ENCODE measurements at regions not wholly inside any gene's neighbourhood (a gene's known extent, or its start where the extent isn't known, plus 50 kb on each side); places are given as distances from the start of the nearest gene placed in this dataset.

DNA sequence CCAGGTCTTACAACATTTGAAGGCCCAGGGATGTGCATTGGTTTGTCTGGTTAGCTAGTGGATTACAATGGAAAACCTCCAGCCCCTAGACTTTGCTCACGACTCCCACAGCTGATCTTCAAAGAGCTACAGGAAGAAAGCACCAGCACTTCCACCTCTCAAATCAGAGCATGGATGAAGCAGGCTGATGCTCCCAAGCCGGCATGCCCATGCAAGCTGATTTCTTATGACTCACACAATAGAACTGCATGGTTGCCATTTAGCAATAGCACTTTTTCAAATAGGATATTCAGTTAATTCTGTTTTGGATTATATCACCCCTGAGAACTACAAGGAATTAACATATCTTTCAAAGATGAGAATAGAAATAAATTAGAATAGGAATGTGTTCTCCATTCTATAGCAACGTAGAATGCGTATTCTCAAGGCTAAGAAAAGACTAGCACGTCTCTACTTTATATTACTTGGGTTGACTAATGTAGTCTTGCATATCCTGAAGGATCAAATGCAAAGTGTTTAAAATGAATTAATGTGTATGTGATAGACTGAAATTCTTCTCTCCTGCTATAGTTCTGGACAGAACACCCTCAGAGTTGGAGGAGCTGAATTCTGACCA lies 292.4 kb downstream of the TRIB2 start (continued):
- TF ChIP-seq, protein P1, sequence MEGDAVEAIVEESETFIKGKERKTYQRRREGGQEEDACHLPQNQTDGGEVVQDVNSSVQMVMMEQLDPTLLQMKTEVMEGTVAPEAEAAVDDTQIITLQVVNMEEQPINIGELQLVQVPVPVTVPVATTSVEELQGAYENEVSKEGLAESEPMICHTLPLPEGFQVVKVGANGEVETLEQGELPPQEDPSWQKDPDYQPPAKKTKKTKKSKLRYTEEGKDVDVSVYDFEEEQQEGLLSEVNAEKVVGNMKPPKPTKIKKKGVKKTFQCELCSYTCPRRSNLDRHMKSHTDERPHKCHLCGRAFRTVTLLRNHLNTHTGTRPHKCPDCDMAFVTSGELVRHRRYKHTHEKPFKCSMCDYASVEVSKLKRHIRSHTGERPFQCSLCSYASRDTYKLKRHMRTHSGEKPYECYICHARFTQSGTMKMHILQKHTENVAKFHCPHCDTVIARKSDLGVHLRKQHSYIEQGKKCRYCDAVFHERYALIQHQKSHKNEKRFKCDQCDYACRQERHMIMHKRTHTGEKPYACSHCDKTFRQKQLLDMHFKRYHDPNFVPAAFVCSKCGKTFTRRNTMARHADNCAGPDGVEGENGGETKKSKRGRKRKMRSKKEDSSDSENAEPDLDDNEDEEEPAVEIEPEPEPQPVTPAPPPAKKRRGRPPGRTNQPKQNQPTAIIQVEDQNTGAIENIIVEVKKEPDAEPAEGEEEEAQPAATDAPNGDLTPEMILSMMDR (IDR thresholded peaks at IDR 0.05): no peak
- no peak for TF ChIP-seq TP53 (CRISPR knock-in tag; IDR thresholded peaks at IDR 0.05)

DNA sequence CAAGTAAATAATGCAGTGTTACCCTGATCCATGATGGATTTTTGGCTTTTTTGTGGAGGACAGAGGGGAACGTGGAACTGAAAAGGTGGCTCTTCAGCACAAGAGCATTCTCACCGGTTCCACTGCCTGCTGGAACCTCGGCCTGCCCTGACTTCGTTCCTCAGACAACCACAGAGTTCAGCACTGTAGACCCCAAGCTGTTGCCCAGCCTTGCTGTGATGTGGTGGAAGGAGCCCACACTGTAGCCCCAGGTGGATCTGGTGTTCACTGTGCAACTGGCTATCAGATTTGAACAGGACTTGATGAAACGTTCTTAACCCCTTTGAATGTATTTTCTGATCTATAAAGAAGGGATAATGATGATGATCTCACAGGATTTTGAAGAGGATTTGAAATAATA lies 293.5 kb downstream of the TRIB2 start:
- H3K9me3 Mint-ChIP-seq: no peaks in the 10 kb centered on the region
- POLR2A ChIA-PET: no interaction called here
- no peak overlapping the region for H3K27ac Mint-ChIP-seq
- no peaks in the 10 kb centered on the region for H3K36me3 Mint-ChIP-seq
- no peak for ATAC-seq
- CTCF ChIA-PET: no interaction called here
- peaks cover 25% of the 10 kb centered on the region for H3K4me1 Mint-ChIP-seq
- DNase-seq (ENCODE audit: low spot score): no peak
- TF ChIP-seq MYBL2 (CRISPR knock-in tag; IDR thresholded peaks at IDR 0.05) (no peak), PRRX2 (CRISPR knock-in tag; IDR thresholded peaks at IDR 0.05) (no peak), IRF2 (CRISPR knock-in tag; IDR thresholded peaks at IDR 0.05; ENCODE audit: borderline replicate concordance, low read depth) (no peak), TP53 (CRISPR knock-in tag; IDR thresholded peaks at IDR 0.05) (no peak), ZNF232 (CRISPR knock-in tag; IDR thresholded peaks at IDR 0.05) (no peak), NR3C1 (CRISPR knock-in tag; conservative IDR thresholded peaks at IDR 0.05; ENCODE audit: low read depth) (no peak), NFE2L1 (CRISPR knock-in tag; IDR thresholded peaks at IDR 0.05) (no peak), ETV6 (CRISPR knock-in tag; IDR thresholded peaks at IDR 0.05) (no peak), TEAD1 (CRISPR knock-in tag; IDR thresholded peaks at IDR 0.05) (no peak), NR2C2 (CRISPR knock-in tag; IDR thresholded peaks at IDR 0.05) (no peak)
- TF ChIP-seq, protein P2, sequence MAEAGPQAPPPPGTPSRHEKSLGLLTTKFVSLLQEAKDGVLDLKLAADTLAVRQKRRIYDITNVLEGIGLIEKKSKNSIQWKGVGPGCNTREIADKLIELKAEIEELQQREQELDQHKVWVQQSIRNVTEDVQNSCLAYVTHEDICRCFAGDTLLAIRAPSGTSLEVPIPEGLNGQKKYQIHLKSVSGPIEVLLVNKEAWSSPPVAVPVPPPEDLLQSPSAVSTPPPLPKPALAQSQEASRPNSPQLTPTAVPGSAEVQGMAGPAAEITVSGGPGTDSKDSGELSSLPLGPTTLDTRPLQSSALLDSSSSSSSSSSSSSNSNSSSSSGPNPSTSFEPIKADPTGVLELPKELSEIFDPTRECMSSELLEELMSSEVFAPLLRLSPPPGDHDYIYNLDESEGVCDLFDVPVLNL (CRISPR knock-in tag; IDR thresholded peaks at IDR 0.05; ENCODE audit: borderline replicate concordance, low read depth): no peak
- TF ChIP-seq, protein P3, sequence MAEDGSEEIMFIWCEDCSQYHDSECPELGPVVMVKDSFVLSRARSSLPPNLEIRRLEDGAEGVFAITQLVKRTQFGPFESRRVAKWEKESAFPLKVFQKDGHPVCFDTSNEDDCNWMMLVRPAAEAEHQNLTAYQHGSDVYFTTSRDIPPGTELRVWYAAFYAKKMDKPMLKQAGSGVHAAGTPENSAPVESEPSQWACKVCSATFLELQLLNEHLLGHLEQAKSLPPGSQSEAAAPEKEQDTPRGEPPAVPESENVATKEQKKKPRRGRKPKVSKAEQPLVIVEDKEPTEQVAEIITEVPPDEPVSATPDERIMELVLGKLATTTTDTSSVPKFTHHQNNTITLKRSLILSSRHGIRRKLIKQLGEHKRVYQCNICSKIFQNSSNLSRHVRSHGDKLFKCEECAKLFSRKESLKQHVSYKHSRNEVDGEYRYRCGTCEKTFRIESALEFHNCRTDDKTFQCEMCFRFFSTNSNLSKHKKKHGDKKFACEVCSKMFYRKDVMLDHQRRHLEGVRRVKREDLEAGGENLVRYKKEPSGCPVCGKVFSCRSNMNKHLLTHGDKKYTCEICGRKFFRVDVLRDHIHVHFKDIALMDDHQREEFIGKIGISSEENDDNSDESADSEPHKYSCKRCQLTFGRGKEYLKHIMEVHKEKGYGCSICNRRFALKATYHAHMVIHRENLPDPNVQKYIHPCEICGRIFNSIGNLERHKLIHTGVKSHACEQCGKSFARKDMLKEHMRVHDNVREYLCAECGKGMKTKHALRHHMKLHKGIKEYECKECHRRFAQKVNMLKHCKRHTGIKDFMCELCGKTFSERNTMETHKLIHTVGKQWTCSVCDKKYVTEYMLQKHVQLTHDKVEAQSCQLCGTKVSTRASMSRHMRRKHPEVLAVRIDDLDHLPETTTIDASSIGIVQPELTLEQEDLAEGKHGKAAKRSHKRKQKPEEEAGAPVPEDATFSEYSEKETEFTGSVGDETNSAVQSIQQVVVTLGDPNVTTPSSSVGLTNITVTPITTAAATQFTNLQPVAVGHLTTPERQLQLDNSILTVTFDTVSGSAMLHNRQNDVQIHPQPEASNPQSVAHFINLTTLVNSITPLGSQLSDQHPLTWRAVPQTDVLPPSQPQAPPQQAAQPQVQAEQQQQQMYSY (CRISPR knock-in tag; IDR thresholded peaks at IDR 0.05): no peak
- TF ChIP-seq, protein P4, sequence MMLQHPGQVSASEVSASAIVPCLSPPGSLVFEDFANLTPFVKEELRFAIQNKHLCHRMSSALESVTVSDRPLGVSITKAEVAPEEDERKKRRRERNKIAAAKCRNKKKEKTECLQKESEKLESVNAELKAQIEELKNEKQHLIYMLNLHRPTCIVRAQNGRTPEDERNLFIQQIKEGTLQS (CRISPR knock-in tag; conservative IDR thresholded peaks at IDR 0.05): no peak
- TF ChIP-seq, protein P5, sequence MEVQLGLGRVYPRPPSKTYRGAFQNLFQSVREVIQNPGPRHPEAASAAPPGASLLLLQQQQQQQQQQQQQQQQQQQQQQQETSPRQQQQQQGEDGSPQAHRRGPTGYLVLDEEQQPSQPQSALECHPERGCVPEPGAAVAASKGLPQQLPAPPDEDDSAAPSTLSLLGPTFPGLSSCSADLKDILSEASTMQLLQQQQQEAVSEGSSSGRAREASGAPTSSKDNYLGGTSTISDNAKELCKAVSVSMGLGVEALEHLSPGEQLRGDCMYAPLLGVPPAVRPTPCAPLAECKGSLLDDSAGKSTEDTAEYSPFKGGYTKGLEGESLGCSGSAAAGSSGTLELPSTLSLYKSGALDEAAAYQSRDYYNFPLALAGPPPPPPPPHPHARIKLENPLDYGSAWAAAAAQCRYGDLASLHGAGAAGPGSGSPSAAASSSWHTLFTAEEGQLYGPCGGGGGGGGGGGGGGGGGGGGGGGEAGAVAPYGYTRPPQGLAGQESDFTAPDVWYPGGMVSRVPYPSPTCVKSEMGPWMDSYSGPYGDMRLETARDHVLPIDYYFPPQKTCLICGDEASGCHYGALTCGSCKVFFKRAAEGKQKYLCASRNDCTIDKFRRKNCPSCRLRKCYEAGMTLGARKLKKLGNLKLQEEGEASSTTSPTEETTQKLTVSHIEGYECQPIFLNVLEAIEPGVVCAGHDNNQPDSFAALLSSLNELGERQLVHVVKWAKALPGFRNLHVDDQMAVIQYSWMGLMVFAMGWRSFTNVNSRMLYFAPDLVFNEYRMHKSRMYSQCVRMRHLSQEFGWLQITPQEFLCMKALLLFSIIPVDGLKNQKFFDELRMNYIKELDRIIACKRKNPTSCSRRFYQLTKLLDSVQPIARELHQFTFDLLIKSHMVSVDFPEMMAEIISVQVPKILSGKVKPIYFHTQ (CRISPR knock-in tag; IDR thresholded peaks at IDR 0.05): no peak
- TF ChIP-seq, protein P6, sequence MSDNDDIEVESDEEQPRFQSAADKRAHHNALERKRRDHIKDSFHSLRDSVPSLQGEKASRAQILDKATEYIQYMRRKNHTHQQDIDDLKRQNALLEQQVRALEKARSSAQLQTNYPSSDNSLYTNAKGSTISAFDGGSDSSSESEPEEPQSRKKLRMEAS (CRISPR knock-in tag; IDR thresholded peaks at IDR 0.05): no peak
- TF ChIP-seq, protein P7, sequence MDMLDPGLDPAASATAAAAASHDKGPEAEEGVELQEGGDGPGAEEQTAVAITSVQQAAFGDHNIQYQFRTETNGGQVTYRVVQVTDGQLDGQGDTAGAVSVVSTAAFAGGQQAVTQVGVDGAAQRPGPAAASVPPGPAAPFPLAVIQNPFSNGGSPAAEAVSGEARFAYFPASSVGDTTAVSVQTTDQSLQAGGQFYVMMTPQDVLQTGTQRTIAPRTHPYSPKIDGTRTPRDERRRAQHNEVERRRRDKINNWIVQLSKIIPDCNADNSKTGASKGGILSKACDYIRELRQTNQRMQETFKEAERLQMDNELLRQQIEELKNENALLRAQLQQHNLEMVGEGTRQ (CRISPR knock-in tag; IDR thresholded peaks at IDR 0.05): no peak
- TF ChIP-seq, protein P8, sequence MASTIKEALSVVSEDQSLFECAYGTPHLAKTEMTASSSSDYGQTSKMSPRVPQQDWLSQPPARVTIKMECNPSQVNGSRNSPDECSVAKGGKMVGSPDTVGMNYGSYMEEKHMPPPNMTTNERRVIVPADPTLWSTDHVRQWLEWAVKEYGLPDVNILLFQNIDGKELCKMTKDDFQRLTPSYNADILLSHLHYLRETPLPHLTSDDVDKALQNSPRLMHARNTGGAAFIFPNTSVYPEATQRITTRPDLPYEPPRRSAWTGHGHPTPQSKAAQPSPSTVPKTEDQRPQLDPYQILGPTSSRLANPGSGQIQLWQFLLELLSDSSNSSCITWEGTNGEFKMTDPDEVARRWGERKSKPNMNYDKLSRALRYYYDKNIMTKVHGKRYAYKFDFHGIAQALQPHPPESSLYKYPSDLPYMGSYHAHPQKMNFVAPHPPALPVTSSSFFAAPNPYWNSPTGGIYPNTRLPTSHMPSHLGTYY (CRISPR knock-in tag; IDR thresholded peaks at IDR 0.05): no peak
- TF ChIP-seq, protein P9, sequence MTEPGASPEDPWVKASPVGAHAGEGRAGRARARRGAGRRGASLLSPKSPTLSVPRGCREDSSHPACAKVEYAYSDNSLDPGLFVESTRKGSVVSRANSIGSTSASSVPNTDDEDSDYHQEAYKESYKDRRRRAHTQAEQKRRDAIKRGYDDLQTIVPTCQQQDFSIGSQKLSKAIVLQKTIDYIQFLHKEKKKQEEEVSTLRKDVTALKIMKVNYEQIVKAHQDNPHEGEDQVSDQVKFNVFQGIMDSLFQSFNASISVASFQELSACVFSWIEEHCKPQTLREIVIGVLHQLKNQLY (CRISPR knock-in tag; IDR thresholded peaks at IDR 0.05): no peak
- no peaks in the 10 kb centered on the region for H3K27me3 Mint-ChIP-seq (ENCODE audit: low read depth)
- H3K4me3 Mint-ChIP-seq: no peak overlapping the region

Data from WTC11 (cell line).